HuH-7.5 (cell line): ENCODE measurements at regions not wholly inside any gene's neighbourhood (a gene's known extent, or its start where the extent isn't known, plus 50 kb on each side); places are given as distances from the start of the nearest gene placed in this dataset.
"Not testable (repeated sequence)": the region's sequence is repeated elsewhere in the genome, so short reads cannot be mapped to it uniquely, and the experiment has no call there.

Experiments
- DNase-seq: peaks from one replicate; pipeline ENCODE4 v3.0.0; 2011; ENCODE audit warnings: low spot score

DNA sequence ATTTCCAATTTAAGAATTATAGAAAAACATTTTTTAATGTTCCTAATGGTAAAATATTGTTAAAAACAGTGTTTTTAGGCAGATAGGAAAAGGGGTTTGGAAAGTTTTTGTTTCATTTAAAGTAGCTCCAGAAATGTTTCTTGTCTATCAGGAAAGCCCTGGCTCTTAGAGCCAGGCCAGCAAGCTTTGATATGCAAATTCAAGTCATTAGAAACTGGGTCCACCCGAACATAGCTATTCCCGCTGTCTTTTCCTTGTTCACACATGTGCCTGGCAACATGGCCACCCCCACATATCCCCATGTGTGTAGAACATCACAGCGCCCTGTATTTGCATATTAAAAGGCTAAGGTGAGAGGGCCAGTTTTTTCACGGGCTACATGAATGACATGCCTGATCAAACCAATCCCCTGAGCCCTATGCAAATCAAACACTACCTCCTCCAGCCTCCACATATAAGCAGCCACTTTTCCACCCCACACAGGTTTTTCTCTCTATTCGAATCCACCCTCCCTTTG is 925.3 kb upstream of the CDH10 start:
- DNase-seq: no peak

DNA sequence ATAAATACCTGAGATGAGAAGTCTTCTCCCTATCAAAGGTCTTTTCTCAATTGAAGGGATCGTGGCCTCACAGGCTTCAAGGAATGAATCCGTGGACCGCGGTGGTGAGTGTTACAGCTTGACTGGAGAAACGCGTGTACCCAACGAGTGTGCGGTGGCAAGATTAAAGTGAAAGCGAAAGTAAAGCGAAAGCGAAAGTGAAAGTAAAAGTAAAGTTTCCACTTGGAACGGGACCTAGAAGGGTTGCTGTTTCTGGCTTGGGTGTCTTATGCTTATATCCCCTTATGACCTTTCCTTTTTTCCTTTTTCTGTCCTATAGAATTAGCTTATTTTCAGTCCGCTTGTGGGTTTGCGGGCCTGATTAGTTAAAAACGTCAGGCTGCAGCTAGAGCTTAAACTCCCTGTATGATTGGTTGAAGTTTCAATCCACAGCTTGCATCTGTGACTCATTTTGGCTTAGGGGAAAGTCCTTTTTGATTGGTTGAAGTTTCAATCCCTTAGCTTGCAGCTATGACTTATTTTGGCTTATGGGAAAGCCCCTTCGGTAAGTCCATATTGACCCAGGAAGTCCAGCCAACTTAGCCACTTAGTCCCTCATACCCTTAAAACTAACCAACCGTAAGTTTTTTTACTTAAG is 924.3 kb upstream of the CDH10 start:
- no peak for DNase-seq

DNA sequence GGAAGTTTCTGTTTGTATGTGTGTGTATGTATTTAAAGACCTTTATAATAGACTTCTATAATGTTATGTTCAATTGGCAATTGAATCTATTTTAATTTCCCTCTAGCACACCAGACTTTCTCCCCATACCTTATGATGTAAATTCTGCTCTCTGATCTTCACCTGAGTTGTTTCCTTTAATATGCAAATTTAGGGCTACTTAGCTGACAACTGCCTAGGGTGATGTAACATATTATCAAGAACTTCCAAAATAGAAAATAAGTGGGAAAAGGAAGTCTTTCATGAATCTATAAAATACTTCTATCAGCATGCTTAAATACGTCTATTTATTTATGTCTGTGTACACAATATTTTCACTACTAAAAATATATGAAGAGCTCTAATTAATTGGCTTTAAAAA is 923.5 kb upstream of the CDH10 start:
- no peak for DNase-seq

DNA sequence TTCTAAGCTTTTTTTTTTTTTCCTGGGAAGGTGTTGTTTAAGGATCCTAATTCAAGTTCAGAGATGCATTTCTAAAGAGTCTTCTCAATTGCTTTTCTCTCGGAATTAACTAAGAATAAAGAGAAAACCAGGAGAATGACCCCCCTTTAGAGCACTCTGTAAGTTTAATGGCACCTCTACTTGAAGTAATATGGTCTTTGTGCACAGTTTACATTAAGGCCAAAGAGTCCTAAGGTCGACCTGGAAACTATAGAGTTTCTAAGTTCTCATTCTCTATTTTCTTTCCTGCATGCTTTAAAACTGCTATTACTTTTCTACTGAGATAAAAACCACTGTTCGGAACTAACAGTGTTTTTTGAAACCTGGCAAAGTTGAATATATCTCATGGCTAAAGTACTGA is 923.1 kb upstream of the CDH10 start:
- no peak for DNase-seq

DNA sequence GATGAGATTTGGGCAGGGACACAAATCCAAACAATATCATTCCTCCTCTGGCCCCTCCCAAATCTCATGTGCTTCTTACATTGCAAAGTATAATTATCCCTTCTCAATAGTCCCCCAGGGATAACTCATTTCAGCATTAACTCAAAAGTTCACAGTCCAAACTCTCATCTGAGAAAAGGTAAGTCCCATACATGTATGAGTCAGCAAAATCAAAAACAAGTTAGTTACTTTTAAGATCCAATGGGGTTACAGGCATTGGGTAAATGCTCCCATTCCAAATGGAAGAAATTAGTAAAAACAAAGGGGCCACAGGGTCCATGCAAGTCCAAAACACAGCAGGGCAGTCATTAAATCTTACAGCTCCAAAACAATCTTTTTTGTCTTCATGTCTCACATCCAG is 917.9 kb upstream of the CDH10 start:
- no peak for DNase-seq

DNA sequence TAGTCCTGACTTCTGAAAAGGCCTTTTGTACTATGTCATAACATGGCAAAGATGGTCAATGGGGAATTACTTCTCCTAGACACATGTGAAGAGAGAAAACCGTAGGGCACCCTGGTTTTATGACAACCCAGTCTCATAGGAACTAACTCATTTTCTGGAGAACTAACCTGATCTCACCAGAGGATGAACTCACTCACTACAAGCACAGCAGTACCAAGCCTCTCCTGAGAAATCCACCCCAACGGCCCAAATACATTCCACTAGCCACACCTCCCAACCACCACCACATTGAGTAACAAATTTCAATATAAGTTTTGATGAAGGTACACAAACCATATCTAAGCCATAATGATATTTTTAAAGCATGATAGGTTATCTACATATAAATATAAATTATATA is 909.3 kb upstream of the CDH10 start:
- no peak for DNase-seq

DNA sequence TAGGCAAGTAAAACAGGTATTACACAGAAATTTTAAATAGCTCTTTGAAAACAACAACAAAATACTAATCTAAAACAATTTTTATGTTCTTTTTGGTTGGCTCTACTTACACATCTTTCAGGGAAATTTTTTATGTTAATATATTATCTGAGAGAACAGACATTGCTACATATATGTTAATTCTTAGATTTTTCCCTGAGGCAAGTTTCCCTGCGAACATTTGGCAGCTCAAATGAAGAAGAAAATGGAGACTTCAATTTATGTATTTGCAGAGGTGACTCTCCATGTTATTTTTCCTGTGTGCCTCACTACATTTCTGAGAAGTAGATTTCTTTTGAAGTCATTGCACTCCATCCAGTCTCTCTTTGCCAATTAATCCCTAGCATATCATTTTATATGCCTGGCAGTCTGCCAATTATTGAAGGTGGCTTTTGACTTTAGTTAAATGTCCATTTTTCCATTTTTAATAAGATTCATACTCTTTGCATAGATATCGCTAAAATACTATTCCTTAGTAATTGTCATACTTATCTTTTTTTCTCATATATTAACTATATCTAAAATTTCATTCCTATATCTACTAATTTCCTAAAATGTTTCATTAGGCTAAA is 908.2 kb upstream of the CDH10 start:
- no peak for DNase-seq

DNA sequence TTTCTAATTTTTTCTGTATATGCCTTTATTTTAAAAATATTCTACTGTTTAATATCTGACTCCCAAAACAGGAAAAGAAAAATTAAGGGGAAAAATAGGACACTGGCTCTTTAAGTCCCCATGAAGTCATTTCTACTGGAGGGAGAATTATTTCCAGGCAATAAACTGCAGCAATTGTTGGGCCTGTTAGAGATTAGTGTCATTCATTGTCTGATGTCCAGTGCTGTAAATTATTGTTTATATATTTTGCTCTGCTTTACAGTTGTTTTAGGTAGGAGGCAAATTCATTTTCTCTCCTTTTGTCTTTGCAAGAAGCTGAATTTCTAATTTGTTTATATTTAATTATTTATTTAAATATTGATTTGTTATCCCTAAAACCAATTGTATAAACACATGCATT is 906.0 kb upstream of the CDH10 start:
- DNase-seq: no peak

DNA sequence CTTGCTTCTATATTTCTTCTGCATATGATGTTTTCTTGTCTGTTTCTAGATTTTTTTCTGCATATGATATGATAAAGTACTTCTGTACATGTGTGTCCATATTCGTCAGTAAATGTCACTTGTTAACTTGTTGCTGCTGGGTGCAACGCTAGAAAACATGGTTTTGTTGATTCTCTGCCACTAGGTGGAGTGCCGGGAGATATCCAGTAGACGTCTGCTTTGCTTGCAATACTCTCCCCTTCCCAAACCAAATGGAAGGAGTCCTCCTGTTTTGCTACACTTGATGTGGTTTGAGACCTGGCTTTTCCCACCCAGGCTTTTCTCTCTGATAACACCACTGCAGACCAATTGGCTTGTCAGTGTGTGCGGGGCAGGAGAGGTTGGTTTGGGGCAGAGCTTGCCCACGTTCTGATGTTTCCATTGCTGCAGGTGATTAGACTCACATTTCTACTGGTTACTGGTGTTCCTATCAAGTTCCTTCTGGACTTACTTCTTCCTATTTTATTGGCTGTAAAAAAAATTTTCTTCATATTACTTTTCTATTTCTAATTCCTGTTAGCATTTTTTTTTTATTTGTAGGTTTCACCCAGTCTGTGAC is 900.0 kb upstream of the CDH10 start:
- peak; percentile 0 for DNase-seq

DNA sequence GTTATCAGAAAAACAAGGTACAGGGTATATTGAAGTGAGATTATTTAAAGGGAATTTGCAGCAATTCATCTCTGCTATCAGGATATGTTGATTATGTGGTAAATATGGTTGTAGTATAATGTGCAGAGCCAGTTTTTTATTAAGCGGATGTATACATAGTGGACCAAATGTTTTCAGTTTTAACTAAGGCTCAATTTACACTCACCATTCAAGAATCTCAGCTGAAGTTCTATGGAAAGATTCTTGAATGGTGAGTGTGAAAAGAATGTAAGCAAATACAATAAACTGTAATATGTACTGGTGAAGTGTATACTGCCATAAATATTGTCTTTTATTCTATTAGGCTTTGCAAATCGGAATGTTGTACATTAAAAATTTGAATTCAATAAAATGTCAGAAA is 895.9 kb upstream of the CDH10 start:
- no peak for DNase-seq

DNA sequence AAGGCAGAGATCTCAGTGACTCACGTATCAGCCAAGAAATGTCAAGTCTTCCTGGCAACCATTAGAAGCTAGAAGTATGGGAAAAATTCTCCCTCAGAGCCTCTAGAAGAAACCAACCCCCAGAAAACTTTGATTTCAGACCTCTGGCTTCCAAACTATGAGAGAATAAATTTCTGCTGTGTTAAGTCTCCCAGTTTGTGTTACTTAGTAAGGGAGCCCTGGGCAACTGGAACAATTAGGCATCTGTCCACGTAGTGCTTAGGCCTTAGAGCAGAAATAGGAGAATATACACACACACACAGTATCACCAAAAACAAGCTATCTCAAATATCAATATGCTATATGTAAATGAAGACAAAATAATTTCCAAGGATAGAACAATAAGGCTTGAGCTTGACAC is 894.8 kb upstream of the CDH10 start:
- DNase-seq: no peak

DNA sequence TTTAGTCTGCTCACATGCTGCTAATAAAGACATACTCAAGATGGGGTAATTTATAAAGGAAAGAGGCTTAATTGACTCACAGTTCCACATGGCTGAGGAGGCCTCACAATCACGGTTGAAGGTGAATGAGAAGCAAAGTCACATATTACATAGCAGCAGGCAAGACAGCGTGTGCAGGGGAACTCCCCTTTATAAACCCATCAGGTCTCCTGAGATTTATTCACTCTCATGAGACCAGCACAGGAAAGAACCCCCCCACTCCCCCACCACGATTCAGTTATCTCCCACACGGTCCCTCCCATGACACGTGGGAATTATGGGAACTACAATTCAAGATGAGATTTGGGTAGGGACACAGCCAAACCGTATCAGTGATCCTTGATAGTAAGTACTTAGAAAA is 891.7 kb upstream of the CDH10 start:
- not testable (repeated sequence) for DNase-seq

DNA sequence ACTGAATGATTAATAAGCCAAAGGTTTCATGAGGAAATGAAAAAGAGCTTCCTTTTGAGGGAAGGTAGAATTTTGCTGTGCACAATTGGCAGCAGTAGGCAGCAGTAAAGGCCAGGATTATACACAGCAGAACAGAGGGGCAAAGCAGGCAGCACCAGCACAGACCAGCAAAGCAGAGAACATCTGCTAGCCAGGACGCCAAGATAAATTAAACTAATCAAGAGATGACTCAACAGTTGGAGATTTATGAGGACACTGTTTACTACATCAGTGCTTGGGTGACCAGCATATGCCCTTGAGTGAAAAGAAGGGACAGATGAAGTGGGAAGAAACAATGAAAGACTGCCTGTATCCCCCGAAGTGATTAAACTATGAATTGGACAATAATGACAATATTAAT is 871.4 kb upstream of the CDH10 start:
- no peak for DNase-seq

DNA sequence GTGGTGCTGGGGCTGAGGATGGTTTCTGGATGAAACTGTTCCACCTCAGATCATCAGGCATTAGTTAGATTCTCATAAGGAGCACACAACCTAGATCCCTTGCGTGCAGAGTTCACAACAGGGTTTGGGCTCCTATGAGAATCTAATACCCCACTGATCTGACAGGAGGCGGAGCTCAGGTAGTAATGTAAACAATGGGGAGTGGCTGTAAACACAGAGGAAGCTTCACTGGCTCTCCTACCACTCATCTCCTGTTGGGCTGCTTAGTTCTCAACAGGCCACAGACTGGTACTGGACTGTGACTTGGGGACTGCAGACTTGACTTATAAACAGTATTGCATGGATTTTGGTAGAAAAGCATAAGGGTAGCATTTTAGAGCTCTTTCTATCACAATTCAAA is 870.7 kb upstream of the CDH10 start:
- DNase-seq: no peak

DNA sequence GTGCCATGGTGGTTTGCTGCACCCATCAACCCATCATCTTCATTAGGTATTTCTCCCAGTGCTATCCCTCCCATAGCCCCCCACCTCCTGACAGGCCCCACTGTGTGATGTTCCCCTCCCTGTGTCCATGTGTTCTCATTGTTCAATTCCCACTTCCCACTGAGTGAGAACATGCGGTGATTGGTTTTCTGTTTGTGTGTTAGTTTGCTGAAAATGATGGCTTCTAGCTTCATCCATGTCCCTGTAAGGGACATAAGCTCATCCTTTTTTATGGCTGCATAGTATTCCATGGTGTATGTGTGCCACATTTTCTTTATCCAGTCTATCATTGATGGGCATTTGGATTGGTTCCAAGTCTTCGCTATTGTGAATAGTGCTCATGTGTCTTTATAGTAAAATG is 865.9 kb upstream of the CDH10 start:
- not testable (repeated sequence) for DNase-seq

DNA sequence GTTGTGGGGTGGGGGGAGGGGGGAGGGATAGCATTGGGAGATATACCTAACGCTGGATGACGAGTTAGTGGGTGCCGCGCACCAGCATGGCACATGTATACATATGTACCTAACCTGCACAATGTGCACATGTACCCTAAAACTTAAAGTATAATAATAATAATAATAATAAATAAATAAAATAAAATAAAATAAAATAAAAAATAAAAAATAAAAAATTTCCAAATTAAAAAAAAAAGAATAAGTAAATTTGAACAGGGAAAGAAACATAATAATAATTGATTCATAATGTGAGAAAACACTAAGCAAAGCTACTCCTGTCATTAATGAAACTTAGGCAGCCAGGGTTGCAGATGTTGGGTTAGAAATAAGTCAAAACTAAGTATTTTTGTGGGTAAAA is 863.2 kb upstream of the CDH10 start:
- not testable (repeated sequence) for DNase-seq

DNA sequence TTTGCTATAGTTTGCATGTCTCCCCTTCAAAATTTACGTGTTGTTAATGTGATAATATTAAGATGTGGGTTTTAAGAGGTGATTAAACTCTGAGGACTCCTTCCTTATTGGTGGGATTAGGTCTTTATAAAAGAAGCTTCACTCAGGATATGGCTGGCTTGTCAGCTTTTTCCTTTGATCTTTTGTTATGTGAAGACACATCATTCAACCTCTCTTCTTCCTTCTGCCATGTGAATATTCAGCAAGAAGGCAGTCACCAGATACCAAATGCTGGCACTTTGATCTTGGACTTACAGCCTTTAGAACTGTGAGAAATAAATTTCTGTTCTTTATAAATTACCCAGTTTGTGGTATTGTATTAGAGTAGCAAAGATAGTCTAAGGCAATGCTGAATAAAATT is 855.9 kb upstream of the CDH10 start:
- DNase-seq: no peak

DNA sequence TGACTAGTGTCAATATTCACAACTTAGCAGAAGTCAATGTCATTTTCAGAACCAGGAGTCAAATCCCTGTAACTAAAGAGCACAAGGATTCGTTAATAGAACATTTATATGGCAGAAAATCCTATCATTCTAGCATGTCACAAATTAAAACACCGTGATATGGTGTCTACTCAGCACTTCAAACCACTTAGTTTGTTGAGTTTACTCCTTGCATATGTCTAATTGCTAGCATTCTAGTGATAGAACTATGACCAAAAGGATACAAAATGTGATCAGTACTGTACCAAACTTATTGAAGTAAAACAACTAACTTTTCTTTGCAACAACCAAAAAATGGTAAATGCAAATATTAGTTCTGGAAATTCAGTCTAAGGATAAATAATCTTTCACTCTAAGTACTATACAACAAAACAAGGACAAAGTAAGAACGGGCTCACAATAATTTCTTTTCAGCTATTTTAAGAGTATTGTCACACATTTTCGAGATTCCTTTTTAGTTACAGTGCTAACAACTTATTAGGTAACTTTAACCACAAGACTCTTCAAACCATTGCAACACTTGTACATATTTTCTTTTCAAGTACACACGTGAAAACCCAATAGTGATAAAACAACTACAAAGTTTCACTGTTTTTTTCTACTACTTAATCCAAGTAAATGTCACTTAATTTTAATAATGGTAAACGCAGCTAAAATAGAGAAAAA is 845.2 kb upstream of the CDH10 start:
- no peak for DNase-seq

DNA sequence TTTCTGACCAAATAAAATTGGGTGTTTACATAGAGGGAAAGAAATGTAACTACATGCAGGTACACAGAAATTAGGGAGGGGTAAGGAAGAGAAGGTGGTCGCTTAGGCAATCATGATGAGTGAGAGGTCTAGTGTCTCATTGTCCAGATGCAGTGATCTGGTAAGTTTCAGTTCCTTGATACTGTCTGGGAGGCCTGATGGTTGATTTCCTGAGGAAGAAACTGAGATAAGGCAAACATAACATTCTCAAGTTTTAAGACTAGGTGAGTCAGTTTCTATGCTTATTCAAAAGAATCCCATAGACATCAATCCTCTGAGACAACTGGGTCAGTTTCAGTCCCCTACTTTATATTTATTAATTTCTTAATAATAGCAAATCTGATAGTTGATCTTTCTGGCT is 843.3 kb upstream of the CDH10 start:
- DNase-seq: no peak

DNA sequence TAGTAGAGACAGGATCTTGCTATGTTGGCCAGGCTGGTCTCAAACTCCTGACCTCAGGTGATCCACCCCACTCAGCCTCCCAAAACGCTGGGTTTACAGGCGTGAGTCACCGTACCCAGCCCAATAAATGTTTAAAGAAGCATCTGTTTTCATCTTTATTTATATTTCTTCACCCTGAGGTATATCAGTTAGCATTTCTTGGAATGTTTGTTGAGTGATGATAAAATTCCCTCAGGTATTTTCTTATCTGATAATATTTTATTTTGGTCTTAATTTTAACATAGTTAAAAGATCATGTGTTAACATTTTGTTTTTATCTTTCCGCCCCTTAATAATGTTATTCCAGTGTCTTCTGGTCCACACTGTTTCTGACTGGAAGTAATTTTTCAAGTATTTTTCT is 839.6 kb upstream of the CDH10 start:
- no peak for DNase-seq

DNA sequence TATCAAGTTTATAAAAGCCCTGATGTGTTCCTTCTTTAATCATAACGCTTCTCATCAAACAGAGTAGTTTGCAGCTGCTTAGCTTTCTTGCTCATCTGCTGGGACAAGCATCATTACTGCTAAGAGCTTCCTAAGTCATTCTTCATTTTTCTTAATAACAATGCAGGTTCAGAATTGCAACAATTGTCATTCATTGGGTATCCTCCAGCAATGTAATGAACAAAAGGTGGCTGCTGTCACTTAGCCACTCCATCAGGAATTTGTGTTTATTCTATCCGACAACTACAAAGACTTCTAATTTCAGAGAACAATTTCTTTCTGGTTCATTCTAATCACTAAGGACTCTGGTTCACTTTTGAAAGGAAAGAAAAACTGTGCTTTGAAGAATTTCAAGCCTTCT is 836.7 kb upstream of the CDH10 start:
- DNase-seq: no peak

DNA sequence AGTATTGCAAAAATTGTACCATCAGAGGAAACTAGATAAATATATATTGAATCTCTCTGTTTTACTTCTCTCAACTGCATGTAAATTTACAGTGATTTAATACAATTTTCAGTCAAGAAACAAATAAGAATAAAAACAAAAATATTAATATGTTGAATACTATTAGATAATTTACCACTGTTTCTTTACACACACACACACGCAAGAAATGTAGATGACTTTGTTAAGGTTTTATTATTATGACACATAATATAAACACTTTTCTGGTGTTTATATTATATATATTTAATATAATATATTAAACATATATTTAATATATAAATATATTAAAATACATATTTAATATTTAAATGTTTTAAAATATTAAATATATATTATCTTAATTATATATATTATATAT is 814.3 kb upstream of the CDH10 start:
- DNase-seq: no peak

DNA sequence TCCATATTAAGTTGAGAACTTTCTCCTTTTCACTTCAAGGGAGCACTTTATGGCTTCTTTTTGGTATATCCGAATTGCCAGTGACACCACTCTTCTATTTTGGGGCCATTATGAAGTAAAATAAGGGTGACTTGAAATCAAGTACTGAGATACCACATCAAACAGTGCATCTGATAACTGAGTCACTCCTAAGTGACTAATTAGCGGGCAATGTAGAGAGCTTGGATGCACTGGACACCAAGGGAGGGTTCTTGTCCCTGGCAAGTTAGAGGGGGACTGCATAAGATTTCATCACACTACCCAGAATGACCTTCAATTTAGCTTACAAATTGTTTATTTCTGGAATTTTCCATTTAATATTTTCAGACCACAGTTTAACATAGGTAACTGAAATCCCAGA is 813.9 kb upstream of the CDH10 start:
- DNase-seq: no peak
